PFSK-1 (cell line): ENCODE measurements at regions not wholly inside any gene's neighbourhood (a gene's known extent, or its start where the extent isn't known, plus 50 kb on each side); places are given as distances from the start of the nearest gene placed in this dataset.

Experiments
- SIN3A ChIP-seq: IDR thresholded peaks from 2 replicates; pipeline ENCODE4 v1.6.1; 2012; ENCODE audit warnings: mild to moderate bottlenecking, low read length, moderate library complexity, borderline replicate concordance; ENCODE audit not compliant: insufficient read depth
- TAF1 ChIP-seq: IDR thresholded peaks from 2 replicates; pipeline ENCODE4 v1.6.1; 2012; ENCODE audit warnings: low read length, control low read depth, borderline replicate concordance; ENCODE audit not compliant: insufficient read depth
- TF ChIP-seq, protein P1 (sequence below), 2 experiments: IDR thresholded peaks; 2 replicates each; pipeline versions ENCODE4 v1.6.1 to v1.8.0; 2011 to 2012; ENCODE audit warnings: low read depth in 2 of 2, low read length in 2 of 2, control low read depth in 1 of 2, inconsistent platforms in 1 of 2, mild to moderate bottlenecking in 1 of 2, moderate library complexity in 1 of 2; ENCODE audit not compliant: insufficient read depth in 1 of 2

DNA sequence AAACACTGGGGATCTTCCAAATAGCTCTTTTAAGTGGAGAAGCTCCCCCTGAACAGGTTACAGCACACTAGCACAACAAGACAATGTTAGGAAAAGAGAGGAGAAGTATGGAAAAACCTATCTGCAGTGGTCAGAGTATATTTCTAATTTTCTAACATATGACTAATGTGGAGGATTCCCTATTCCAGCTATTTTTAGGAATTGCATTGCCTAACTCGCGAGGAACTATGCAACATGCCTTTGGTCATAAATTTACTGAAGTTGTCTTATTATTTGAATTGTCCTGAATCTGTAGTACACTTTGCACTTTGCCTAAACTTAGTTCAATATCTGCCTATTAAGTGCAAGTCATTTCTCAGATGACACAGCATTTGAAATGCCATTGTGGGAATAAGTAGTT, 381.4 kb downstream of the CCDC85A start:
- no peak for TF ChIP-seq SIN3A
- TF ChIP-seq TAF1 = no peak
- TF ChIP-seq, protein P1, sequence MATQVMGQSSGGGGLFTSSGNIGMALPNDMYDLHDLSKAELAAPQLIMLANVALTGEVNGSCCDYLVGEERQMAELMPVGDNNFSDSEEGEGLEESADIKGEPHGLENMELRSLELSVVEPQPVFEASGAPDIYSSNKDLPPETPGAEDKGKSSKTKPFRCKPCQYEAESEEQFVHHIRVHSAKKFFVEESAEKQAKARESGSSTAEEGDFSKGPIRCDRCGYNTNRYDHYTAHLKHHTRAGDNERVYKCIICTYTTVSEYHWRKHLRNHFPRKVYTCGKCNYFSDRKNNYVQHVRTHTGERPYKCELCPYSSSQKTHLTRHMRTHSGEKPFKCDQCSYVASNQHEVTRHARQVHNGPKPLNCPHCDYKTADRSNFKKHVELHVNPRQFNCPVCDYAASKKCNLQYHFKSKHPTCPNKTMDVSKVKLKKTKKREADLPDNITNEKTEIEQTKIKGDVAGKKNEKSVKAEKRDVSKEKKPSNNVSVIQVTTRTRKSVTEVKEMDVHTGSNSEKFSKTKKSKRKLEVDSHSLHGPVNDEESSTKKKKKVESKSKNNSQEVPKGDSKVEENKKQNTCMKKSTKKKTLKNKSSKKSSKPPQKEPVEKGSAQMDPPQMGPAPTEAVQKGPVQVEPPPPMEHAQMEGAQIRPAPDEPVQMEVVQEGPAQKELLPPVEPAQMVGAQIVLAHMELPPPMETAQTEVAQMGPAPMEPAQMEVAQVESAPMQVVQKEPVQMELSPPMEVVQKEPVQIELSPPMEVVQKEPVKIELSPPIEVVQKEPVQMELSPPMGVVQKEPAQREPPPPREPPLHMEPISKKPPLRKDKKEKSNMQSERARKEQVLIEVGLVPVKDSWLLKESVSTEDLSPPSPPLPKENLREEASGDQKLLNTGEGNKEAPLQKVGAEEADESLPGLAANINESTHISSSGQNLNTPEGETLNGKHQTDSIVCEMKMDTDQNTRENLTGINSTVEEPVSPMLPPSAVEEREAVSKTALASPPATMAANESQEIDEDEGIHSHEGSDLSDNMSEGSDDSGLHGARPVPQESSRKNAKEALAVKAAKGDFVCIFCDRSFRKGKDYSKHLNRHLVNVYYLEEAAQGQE (IDR thresholded peaks at IDR 0.05; ENCODE audit: insufficient read depth in 1 of 2, low read depth in 2 of 2, low read length in 2 of 2) = no peak
